Adrenal gland (tissue), 9 donors: ENCODE measurements at regions not wholly inside any gene's neighbourhood (a gene's known extent, or its start where the extent isn't known, plus 50 kb on each side); places are given as distances from the start of the nearest gene placed in this dataset.
A peak's percentile ranks its signal among the peaks of the same experiment; 100 is the strongest.

Experiments
- DNase-seq, 7 donors: peaks; one replicate each; pipeline ENCODE4 v3.0.0-alpha.2; 2019 to 2020
- H3K27ac ChIP-seq, 5 donors: fragments of 200-600 bp; sonication (generic) in 4 of 5; 1 replicate in 3 of 5; 2 replicates in 2 of 5; pipeline versions ENCODE4 v1.5.1 to v1.8.0; 2016 to 2020; ENCODE audit warnings: mild to moderate bottlenecking in 1 of 5
- H3K27me3 ChIP-seq: fragments of 200-600 bp; 2 replicates; pipeline ENCODE4 v1.8.0; 2021
- H3K36me3 ChIP-seq, 2 donors: fragments of 200-600 bp; replicated peaks in 1 of 2; 1 replicate in 1 of 2; 2 replicates in 1 of 2; pipeline versions ENCODE4 v1.5.1 to v1.8.0; 2018 to 2022
- H3K4me1 ChIP-seq, 2 donors: fragments of 200-600 bp; replicated peaks in 1 of 2; 1 replicate in 1 of 2; 2 replicates in 1 of 2; pipeline versions ENCODE4 v1.5.1 to v1.8.0; 2018 to 2021
- H3K4me3 ChIP-seq, 4 donors: fragments of 200-600 bp; sonication (generic) in 3 of 4; one replicate each; pipeline ENCODE4 v1.5.1; 2016 to 2018
- H3K9me3 ChIP-seq, 3 donors: fragments of 200-600 bp; sonication (generic) in 1 of 3; replicated peaks in 1 of 3; 1 replicate in 2 of 3; 2 replicates in 1 of 3; pipeline versions ENCODE4 v1.5.1 to v1.8.0; 2016 to 2021
- CTCF ChIP-seq, 6 experiments: fragments of 450-650 bp in 4 of 6; fragments of 200-600 bp in 2 of 6; sonication (generic) in 1 of 6; IDR thresholded peaks; 1 replicate in 5 of 6; 2 replicates in 1 of 6; pipeline versions ENCODE4 v1.5.1 to v1.8.0; 2016 to 2021; ENCODE audit warnings: antibody characterized with exemption in 6 of 6, mild to moderate bottlenecking in 2 of 6, moderate library complexity in 1 of 6
- POLR2A ChIP-seq, 2 donors: fragments of 450-650 bp; IDR thresholded peaks; one replicate each; pipeline ENCODE4 v1.6.1; 2017; ENCODE audit warnings: antibody characterized with exemption in 2 of 2, mild to moderate bottlenecking in 2 of 2, moderate library complexity in 1 of 2
- WGBS, 4 donors: extraction: QIAGEN DNeasy Blood & Tissue Kit in 2 of 4; methylation state at CpG; one replicate each; pipeline versions ENCODE4 v1.1.5 to v1.1.7; 2013 to 2017; 5-methylcytosine and 5-hydroxymethylcytosine counted together
- intact Hi-C, 2 donors: fragments of 100-400 bp; cut with DNase I; formaldehyde crosslinking; loops; one replicate each; pipeline versions ENCODE4 v1.14.1 to v1.15.0; 2022 to 2023
- donor health status: healthy with polysubstance abuse.
- donor health status: Bipolar disorder and iron deficiency.
- donor health status: DM: yes; HTN: yes; CAD: no.
- donor health status: DM: no; HTN: no; CAD: no.
- donor health status: DM: no; HTN: no; CAD: no.

- whole genome bisulfite sequencing, 4 donors: 66 to 78% (median 70%) methylated on average over 3 of the region's 3 CpGs
- peak overlapping the region in 1 of 5 donors; percentile 48 for H3K27ac ChIP-seq
- H3K4me1 ChIP-seq: no peaks in the 10 kb centered on the region
These were observed 77.2 kb upstream of the CTTNBP2NL start for GRCh38 chr1:112318698-112319370.

GRCh38 chr1:112319371-112320040, 76.5 kb upstream of the CTTNBP2NL start:
- H3K27ac ChIP-seq: no peak overlapping the region
- TF ChIP-seq POLR2A (IDR thresholded peaks at IDR 0.05): no peak
- no peak for TF ChIP-seq CTCF (IDR thresholded peaks at IDR 0.05)
- H3K36me3 ChIP-seq: no peaks in the 10 kb centered on the region
- H3K4me1 ChIP-seq: no peaks in the 10 kb centered on the region
- 78 to 88% (median 83%) methylated on average over 6 of the region's 6 CpGs for WGBS, 4 donors
- intact Hi-C loops: no loop called here
- H3K9me3 ChIP-seq: no peaks in the 10 kb centered on the region
- no peaks in the 10 kb centered on the region for H3K27me3 ChIP-seq
- H3K4me3 ChIP-seq: no peak overlapping the region
- no peak for DNase-seq

More at GRCh38 chr1:112318698-112319370, 77.2 kb upstream of the CTTNBP2NL start:
- Histone ChIP-seq H3K9me3 (no peaks in the 10 kb centered on the region), H3K27me3 (no peaks in the 10 kb centered on the region), H3K36me3 (no peaks in the 10 kb centered on the region), H3K4me3 (no peak overlapping the region)
- intact Hi-C loops: no loop called here
- no peak for DNase-seq
- TF ChIP-seq POLR2A (IDR thresholded peaks at IDR 0.05) (no peak), CTCF (IDR thresholded peaks at IDR 0.05) (no peak)

DNA sequence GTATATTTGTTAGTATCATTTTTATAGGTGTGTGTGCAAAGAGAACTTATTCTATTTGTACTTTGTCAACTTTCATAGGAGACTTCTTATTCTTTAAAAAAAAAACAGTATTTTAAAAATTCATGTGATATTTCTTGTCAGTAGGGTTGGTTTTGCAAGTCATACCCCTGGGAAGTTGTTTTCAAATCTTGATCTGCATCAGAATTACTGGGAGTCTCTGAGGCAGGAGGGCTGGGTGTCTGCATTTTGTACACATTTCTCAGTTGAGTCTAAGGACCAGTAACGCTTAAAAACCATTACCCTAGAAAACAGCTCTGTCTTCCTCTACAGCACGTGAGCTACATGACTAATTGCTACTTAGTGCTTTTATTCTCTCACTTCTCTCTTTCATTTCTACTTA, 76.0 kb upstream of the CTTNBP2NL start:
- Histone ChIP-seq H3K27me3 (no peaks in the 10 kb centered on the region), H3K9me3 (no peaks in the 10 kb centered on the region), H3K36me3 (no peaks in the 10 kb centered on the region), H3K4me3 (no peak overlapping the region), H3K4me1 (no peaks in the 10 kb centered on the region), H3K27ac (no peak overlapping the region)
- TF ChIP-seq CTCF (IDR thresholded peaks at IDR 0.05) (no peak), POLR2A (IDR thresholded peaks at IDR 0.05) (no peak)
- intact Hi-C loops: no loop called here
- no peak for DNase-seq
- WGBS, 4 donors: 70 to 92% (median 77%) methylated on average over 2 of the region's 2 CpGs

DNA sequence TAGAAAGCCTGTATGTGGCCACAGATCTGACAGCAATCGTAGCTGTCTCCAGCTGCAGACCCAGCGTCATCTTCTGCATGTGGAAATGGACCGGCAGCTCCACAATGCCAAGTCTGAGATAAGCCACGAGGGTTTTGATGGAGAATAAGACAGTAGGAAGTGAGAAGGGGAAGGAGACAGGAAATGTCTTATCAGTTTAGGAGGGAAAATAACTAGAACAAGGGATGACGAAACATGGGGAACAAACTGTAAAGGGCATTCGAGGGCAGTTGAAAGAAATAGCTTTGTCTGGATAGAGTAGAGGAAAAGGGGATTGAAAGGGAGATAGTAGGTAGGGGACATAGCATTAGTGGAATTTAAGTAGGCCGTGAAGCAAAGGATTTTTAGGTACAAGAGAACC, 74.0 kb upstream of the CTTNBP2NL start:
- TF ChIP-seq POLR2A (IDR thresholded peaks at IDR 0.05): no peak
- TF ChIP-seq CTCF (IDR thresholded peaks at IDR 0.05): no peak
- no peaks in the 10 kb centered on the region for H3K27me3 ChIP-seq
- no peak overlapping the region for H3K4me3 ChIP-seq
- intact Hi-C loops: no loop called here
- no peaks in the 10 kb centered on the region for H3K36me3 ChIP-seq
- no peaks in the 10 kb centered on the region for H3K4me1 ChIP-seq
- WGBS, 4 donors: 50 to 62% (median 55%) methylated on average over 7 of the region's 7 CpGs
- peak overlapping the region in 1 of 5 donors; percentile 58 for H3K27ac ChIP-seq
- peak in 3 of 7 donors; percentile 18 to 58 (median 31) for DNase-seq
- H3K9me3 ChIP-seq: no peaks in the 10 kb centered on the region
